Non-pigmented ciliary epithelial cell (primary cell): ENCODE measurements at regions not wholly inside any gene's neighbourhood (a gene's known extent, or its start where the extent isn't known, plus 50 kb on each side); places are given as distances from the start of the nearest gene placed in this dataset.
"Not testable (repeated sequence)": the region's sequence is repeated elsewhere in the genome, so short reads cannot be mapped to it uniquely, and the experiment has no call there.

Source experiments
- DNase-seq: peaks from one replicate; pipeline ENCODE4 v3.0.0-alpha.2; 2010; ENCODE audit warnings: low read depth

- no peak for DNase-seq
Measured at GRCh38 chr2:16971722-16972234, 306.1 kb upstream of the CYRIA start.

GRCh38 chr2:16970948-16971347 is 305.3 kb upstream of the CYRIA start:
- not testable (repeated sequence) for DNase-seq

GRCh38 chr2:16962505-16962904 is 296.9 kb upstream of the CYRIA start:
- no peak for DNase-seq

- no peak for DNase-seq
Measured at GRCh38 chr2:16960579-16960978, 294.9 kb upstream of the CYRIA start.

- DNase-seq, result no peak
Measured at GRCh38 chr2:16958266-16958665, 292.6 kb upstream of the CYRIA start.

- DNase-seq, result no peak
Measured at GRCh38 chr2:16952805-16953204, 287.2 kb upstream of the CYRIA start.

- DNase-seq, result no peak
Measured at GRCh38 chr2:16952368-16952767, 286.7 kb upstream of the CYRIA start.

GRCh38 chr2:16950436-16950835 is 284.8 kb upstream of the CYRIA start:
- no peak for DNase-seq

- DNase-seq, result no peak
Measured at GRCh38 chr2:16948710-16949109, 283.1 kb upstream of the CYRIA start.

GRCh38 chr2:16948053-16948452 is 282.4 kb upstream of the CYRIA start:
- no peak for DNase-seq

GRCh38 chr2:16943279-16943958 is 277.8 kb upstream of the CYRIA start:
- no peak for DNase-seq

- DNase-seq, result no peak
Measured at GRCh38 chr2:16940214-16940613, 274.6 kb upstream of the CYRIA start.

- DNase-seq, result no peak
Measured at GRCh38 chr2:16939771-16940170, 274.1 kb upstream of the CYRIA start.

- no peak for DNase-seq
Measured at GRCh38 chr2:16933355-16933754, 267.7 kb upstream of the CYRIA start.

- no peak for DNase-seq
Measured at GRCh38 chr2:16932826-16933225, 267.2 kb upstream of the CYRIA start.

- no peak for DNase-seq
Measured at GRCh38 chr2:16931441-16931840, 265.8 kb upstream of the CYRIA start.

GRCh38 chr2:16927398-16927797 is 261.8 kb upstream of the CYRIA start:
- DNase-seq, result no peak

GRCh38 chr2:16925145-16925544 is 259.5 kb upstream of the CYRIA start:
- no peak for DNase-seq

GRCh38 chr2:16915341-16915755 is 249.7 kb upstream of the CYRIA start:
- DNase-seq, result not testable (repeated sequence)

GRCh38 chr2:16911746-16912145 is 246.1 kb upstream of the CYRIA start:
- DNase-seq, result no peak

GRCh38 chr2:16908656-16909055 is 243.0 kb upstream of the CYRIA start:
- no peak for DNase-seq

- DNase-seq, result no peak
Measured at GRCh38 chr2:16907645-16908282, 242.1 kb upstream of the CYRIA start.

- not testable (repeated sequence) for DNase-seq
Measured at GRCh38 chr2:16905325-16905724, 239.7 kb upstream of the CYRIA start.
